Activated T-helper 9 cell treated with anti-CD3 and anti-CD28 coated beads, Interleukin-2, amount 50 U/mL, for 16 hours (primary cell): ENCODE measurements at regions not wholly inside any gene's neighbourhood (a gene's known extent, or its start where the extent isn't known, plus 50 kb on each side); places are given as distances from the start of the nearest gene placed in this dataset.
"Not testable (repeated sequence)": the region's sequence is repeated elsewhere in the genome, so short reads cannot be mapped to it uniquely, and the experiment has no call there.

Experiments
- DNase-seq: peaks from one replicate; pipeline ENCODE4 v3.0.0-alpha.2; 2020; ENCODE audit warnings: low read depth

DNA sequence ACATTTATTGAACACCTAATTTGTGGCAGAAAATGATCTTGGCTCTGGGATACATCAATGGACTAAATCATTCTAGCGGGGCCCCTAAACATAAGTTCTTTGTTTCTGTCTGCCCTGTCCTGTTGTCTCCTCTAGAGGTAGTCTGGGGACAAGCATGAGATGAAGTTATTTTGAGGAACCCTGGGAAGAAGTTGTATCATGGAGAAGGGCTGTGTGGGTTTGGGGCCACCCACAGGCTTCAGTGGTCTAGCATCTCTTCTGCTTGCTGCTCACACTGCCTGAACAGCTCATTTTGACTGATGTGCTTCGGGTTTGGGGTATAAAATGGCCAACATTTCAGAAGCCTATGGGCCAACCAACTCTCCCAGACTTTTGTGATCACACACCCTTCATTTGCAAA is 50.3 kb upstream of the OSBPL11 start:
- DNase-seq: no peak

DNA sequence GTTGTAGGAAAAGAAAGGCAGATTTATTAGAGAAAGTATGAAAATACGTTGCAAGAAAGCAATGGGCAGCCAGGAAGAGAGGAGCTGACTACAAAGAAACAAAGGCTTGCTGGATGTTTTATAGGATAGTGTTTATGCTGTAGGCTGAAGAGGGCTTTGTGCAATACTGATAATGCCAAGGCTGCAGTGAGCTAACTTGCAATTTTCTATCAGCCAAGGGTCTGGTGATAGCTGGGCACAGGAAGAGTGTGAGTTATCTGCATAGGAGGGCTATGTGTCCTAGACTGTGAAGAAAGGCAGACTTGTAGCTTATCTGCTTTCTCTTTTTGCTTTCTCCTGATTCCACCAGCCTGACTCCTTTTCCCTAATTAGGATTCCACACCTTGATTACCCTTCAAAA is 51.3 kb upstream of the OSBPL11 start:
- no peak for DNase-seq

DNA sequence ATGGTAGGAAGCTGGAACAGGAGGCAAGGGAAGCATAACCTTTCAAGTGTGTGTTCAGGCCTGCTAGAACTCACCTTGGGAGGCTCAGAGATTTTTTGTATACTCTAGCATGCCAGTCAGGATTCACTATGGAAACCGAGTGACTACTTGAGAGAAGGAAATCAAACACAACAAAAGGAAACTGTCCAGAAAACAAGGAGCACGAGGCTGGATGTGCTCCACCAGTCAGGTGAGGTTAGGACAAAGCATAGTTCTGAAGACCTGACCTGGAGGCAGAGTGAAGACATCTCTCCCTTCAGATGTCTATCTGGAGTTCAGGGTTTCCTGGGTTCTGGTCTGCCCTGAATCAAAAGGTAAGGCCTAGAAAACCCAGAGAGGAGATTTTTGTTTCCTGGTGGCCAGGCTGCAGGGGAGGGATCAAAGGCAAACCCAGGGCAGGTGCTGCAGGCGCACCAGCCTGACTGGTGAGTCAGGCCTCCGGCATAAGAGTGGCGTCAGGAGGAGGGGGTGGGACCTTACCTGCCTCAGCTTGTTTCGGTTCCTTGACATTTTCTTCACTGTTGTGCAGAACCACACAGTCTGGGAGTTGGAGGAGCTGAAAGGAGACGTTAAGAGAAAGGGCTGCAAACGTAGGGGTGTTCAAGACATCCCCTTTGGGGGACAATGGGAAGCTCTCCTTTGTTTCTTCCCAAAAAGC is 52.2 kb upstream of the OSBPL11 start:
- no peak for DNase-seq

DNA sequence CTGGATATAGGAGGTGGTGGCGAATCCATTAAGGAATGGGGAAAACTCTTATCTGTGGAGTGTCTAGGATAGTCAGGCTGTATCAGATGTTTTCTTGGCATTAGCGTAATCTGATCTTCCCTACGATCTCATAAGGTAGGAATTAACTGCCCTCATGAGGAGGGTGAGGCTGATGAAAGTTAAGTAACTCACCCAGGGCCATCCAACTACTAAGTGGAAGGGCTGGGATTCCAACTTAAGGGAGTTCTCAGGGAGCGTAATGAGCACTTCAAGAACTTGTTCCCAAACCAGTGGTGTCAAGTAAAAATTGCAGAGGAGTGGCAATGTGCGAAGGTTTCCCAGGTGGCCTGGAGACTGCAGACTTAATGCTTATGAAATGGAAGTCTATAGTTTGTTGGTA is 55.9 kb upstream of the OSBPL11 start:
- no peak for DNase-seq

DNA sequence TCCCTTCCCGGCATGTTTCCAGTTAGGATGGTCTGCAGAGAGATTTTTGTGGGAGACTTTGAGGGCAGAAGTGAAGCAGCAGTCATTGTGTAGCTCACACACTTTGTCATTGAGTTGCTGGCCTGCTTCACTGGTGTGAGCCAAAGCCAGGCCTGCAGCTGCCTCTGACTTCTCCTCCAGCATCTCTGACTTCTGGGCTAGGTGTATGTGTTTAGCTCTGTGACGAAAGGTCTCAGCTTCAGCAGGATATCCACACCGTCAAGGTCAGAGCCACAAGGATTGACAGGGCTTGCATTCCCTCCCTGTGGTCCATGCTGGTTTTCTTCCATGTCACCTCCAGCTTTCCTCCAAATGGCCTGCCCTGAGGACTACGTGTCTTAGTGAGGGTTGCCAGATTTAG is 57.1 kb upstream of the OSBPL11 start:
- DNase-seq: no peak

DNA sequence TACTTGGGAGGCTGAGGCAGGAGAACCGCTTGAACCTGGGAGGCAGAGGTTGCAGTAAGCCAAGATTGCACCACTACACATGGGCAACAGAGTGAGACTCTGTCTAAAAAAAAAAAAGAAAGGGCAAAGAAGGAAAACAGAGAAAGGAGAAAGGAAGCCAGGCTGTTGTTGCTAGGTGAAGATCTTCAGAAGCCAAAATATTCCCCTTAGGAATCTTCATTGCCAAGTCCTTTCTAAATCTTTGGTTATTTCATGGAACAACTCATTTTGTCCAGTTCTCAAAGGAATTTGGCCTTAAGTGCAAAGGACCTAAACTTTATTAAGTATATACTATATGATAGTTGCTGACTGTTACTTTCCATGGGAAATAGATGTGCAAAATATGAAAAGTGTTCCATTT is 59.2 kb upstream of the OSBPL11 start:
- no peak for DNase-seq

DNA sequence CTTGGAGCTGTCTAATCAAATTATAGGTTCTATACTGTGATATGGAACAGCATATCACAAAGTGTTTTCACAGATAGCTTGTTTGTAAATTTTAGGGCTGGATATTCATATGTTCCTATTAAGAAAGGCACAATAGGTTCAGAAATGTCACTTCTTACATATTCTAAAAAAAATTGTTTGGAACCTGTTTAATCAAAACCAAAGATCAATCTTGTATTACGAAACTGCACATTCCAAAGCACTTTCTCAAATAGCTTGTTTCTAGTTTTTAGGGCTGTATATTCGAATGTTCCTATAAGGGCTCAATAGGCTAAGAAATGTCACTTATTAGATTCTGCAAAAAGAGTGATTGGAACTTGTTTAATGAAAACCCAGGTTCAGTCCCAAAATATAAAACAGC is 67.4 kb upstream of the OSBPL11 start:
- no peak for DNase-seq

DNA sequence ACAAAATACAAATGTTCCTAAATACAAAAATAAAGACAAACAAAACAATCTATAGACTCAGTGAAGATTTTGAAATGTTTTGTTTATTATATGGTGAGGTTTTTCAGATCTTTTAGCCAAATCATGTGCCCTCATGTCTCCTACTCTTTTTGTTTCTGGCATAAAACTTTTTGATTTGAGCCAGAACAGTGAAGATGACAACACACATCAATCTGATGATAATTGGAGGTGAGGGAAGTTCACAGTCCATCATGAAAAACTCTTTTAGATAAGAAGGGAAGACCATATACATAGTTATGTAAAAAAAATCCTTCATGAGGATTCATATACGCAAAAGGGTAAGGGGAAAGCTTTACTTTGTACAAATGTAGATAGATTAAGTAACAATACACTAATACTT is 75.1 kb upstream of the OSBPL11 start:
- DNase-seq: no peak

DNA sequence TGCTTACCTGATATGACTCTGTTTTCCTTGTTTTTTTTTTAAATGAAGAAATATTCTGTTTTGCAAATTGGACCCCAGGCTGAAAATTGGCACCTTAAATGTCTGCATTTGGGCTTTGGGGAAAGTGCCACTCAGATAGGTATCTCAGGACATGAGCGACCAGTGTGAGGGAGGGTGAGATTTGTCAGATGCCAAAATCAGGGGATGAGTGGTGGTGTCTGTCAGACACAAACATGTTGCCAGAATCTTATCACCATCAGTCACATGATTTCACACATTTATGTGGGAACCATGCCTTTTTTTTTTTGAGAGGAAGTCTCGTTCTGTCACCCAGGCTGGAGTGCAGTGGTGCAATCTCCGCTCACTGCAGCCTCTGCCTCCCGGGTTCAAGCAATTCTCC is 75.6 kb upstream of the OSBPL11 start:
- DNase-seq: no peak

DNA sequence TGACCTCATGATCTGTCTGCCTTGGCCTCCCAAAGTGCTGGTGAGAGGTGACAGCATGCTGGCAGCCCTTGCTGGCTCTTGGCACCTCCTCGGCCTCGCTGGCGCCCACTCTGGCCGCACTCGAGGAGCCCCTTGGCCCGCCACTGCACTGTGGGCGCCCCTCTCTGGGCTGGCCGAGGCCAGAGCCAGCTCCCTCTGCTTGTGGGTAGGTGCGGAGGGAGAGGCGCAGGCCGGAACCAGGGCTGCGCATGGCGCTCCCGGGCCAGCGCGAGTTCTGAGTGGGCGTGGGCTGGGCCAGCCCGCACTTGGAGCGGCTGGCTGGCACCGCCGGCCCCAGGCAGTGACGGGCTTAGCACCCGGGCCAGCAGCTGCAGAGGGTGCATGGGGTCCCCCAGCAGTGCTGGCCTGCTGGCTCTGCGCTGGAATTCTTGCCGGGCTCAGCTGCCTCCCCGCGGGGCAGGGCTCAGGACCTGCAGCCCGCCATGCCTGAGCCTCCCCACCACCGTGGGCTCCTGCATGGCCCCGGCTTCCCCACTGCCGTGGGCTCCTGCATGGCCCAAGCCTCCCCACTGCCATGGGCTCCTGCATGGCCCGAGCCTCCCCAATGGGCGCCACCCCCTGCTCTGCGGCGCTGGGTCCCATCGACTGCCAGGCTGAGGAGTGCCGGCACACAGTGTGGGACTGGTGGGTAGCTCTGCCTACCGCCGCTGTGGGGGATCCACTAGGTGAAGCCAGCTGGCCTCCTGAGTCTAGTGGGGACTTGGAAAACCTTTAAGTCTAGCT is 76.4 kb upstream of the OSBPL11 start:
- no peak for DNase-seq

DNA sequence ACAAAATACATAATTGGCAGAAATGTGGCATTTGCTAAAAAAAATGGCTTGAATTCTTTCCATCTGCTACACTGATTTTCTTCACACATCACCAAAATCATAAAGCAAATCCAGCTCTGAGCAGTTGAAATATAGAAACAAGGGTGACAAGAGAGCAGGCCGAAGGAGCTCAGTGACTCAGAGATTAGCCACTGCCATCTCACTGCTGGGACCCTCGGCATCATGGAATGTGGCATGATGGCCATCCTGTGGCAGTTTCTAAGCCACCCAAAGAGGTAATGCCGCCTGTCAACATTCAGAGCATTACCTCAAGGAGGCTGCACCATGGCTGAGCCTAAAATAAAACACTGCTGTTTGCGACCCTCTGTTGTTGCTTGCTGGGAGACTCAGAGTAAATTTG is 80.5 kb upstream of the OSBPL11 start:
- no peak for DNase-seq

DNA sequence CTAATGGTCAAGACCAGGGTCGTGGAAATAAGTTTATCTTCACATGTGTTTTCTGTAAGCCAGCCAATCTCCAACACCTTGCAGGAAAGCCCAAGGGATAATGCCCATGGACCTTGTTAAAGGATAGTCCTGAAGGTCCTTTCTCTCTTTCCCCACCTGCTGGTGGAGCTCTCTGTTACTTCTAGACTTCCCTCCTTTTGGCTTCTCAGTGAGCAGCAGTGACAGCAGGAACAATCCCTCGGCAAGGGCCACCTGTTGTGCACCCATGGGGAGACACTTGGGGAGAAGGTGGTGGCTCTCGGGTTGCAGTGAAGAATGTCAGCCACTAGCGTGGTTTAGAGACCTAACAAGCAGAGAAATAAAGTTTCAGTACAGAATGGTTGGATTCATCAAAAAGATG is 84.0 kb upstream of the OSBPL11 start:
- no peak for DNase-seq

DNA sequence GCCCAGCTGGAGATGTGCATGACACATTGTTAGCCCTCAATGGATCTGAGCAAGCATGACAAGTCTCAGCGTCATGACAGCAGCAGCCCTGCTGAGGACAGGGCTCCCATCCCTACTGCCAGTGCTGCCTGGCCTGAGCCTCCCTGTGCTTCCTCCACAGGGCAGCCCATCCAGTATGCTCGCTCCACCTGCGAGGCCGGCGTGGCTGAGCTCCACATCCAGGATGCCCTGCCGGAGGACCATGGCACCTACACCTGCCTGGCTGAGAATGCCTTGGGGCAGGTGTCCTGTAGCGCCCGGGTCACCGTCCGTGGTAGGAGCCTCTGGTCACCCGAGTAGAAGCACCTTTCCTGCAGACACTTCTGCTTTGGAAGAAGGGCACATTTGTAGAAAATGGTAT is 85.8 kb upstream of the OSBPL11 start:
- DNase-seq: no peak

DNA sequence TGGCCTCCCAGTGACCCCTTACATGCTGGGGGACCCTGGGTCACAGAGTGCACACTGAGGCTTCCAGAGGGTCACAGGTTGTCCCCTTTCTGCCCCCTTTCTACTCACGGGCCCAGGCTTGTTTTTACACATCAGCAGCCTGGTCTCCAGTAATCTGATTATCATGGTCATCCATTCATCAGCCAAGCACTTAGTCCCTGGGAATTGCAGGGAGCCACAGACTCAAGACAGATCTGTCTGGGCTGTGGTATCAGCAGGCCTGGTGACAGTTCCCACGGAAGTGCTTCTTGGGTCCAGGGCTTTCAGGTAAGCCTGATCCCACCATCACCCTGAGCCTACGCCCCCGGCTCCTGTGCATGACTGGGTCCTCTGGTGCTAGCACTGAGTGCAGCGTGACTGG is 86.6 kb upstream of the OSBPL11 start:
- not testable (repeated sequence) for DNase-seq

DNA sequence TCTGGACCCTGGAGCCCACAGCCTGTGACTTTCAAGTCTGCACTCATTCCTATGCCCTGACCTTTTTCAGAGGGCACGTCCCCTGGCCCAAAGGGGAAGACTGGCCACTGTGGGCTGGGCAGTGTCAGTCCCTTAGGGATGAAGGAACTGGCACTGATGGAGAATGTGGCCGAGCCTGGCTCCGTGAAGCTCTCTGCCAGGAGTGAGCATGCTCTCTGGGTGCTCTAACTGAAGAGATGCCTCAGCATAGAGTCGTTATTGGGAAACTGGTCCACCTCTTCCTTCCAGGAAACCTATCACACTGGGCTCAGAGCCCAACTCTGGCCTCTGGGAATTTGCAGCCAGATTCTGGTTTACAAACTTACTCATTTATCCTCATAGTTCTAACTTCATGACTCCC is 87.3 kb upstream of the OSBPL11 start:
- not testable (repeated sequence) for DNase-seq

DNA sequence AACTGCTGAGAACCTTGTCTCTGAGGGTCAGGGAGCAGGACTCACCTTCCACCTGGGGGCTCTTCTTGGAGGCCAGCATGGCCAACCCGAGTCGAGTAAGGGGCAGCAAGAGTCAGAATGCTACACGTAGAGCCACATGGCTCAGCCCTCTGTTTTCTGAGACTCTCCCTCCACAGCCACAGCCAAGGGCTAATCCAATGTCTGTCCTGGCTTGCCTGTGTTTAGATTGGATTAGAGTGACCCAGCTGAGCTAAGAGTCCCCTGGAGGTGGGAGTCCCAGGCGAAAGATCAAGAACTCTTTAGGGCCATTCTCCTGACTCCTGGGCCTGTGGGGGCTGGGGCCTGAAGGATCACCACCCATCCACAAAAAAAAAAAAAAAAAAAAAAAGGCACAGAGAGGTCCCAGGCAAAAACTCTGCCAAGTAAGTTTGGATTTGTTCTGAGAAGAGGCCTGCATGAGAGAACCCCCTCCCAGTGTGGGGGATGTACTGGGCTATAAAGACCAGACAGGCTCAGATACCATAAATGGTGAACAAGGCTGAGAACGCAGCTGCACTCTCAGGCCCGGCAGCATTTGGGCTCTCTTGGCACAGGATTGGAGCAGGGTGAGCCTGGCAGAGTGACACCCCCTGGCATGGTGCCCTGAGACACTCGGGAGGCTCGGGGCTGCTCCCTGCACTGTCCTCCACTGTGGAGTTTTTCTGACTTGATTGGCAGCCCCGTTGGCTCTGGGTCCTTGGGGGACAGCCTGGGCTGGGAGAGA is 88.0 kb upstream of the OSBPL11 start:
- no peak for DNase-seq

DNA sequence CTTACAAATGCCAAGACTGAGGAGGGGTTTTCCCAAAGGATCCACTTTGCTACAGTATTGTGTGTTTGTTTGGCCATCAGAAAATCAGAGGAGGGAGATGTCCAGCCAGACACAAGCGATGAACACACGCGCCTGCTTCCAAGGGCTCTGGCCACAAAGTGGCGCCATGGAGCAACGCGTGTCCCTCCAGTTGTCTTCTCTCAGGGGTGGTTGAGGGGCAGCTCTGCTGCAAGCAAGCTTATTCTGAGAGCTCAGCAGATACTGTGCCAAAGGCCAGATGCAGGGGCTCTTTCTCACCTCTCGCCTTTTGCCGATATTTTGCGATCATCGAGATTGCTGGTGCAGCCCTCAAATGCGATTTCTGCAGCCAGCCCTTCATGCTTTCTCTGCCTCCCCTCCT is 88.9 kb upstream of the OSBPL11 start:
- DNase-seq: no peak

DNA sequence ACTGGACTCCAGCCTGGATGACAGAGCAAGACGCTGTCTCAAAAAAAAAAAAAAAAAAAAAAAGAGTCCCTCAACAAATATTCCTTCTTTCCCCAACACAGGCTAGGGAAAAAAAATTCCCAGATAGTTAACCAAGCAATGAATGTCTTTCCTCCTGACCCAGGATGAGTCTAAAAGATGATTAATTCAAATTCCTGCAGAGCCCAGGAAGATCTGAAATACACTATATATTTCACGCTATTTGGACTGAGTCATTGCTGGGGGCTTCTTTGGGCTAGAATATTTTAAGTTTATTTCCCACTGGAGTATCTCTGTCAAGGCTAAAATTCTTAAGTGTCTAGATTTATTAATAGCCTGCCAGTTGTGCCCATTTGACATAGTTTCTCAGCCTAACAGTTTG is 90.4 kb upstream of the OSBPL11 start:
- DNase-seq: not testable (repeated sequence)

DNA sequence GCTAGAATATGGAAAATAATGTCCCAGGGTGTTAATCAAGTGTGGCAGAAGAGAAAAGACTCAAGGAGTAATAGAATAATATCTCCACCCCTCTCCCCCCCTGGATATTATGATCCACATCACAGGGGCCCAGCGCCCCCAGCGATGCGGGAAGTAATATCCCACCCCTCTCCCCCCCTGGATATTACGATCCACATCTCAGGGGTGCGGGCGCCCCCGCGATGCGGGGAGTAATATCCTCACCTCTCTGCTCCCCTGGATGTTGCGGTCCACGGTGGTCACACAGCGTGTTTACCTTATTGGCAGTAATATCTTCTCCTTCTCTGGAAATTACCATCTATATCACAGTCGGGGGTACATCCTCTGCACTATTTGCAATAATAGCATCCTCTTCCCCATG is 97.1 kb upstream of the OSBPL11 start:
- no peak for DNase-seq

DNA sequence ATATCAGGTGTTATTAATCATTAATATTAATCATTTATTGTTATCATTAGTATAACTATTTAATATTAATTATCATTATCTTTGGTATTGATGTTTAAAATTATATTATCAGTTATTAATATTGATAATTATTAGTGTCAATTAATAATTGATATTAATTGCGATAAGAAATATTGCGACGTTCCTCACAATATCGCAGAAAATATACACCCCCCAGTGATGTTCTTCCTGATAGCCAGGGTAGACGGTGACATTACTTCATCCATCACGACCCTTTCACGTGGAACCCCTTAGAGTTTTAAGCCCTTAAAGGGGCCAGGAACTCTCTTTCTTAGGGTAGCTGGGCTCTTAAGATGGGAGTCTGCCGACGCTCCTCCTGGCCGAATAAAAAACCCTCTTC is 98.6 kb upstream of the OSBPL11 start:
- no peak for DNase-seq

DNA sequence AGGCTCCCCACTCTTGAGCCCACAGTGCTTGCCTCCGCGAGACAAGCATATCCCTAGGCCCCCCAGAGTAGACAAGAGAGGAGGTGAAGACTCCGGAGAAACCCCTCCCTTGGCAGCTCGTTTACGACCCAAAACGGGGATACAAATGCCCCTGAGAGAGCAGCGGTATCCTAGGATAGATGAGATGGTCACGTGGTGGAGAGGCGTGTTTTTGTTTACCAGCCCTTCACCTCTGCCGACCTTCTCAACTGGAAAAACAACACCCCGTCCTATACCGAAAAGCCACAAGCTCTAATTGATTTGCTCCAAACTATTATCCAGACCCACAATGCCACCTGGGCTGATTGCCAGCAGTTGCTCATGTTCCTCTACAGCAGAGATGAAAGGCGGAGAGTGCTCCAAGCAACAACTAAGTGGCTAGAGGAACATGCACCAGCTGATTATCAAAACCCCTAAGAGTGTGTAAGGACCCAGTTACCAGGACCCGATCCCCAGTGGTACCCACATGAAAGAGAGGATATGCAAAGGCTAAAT is 99.5 kb upstream of the OSBPL11 start:
- no peak for DNase-seq

DNA sequence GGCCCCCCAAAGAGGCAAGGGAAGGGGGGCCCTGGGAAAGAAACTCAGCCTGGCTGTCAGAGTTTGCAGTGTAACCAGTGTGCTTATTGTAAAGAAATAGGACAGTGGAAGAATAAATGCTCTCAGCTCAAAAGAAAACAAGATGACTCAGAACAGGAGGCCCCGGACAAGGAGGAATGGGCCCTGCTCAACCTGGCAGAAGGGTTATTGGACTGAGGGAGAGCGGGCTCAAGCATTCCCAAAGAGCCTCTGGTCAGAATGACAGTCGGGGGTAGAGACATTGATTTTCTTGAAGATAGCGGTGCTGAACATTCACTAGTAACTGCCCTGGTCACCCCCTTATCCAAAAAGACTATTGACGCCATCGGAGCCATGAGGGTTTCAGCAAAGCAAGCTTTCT is 100.4 kb upstream of the OSBPL11 start:
- no peak for DNase-seq

DNA sequence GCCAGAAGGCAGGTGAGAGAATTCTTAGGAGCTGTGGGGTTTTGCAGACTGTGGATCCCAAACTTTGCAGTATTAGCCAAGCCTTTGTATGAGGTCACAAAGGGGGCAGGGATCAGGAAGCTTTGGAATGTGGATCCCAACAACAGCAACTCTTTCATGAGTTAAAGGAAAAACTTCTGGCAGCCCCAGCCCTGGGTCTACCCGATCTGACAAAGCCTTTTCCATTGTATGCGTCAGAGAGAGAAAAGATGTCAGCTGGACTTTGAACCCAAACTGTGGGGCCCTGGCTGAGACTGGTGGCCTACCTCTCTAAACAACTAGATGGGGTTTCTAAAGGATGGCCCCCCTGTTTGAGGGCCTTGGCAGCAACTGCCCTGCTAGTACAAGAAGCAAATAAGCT is 101.8 kb upstream of the OSBPL11 start:
- DNase-seq: not testable (repeated sequence)
